Ovary (tissue), 7 donors: ENCODE measurements at regions not wholly inside any gene's neighbourhood (a gene's known extent, or its start where the extent isn't known, plus 50 kb on each side); places are given as distances from the start of the nearest gene placed in this dataset.

Source experiments
- DNase-seq, 5 donors: peaks; one replicate each; pipeline ENCODE4 v3.0.0-alpha.2; 2019 to 2020
- H3K27ac ChIP-seq, 2 donors: fragments of 200-600 bp; one replicate each; pipeline versions ENCODE4 v1.5.1 to v1.8.0; 2019 to 2022
- H3K27me3 ChIP-seq: fragments of 200-600 bp; one replicate; pipeline ENCODE4 v1.8.0; 2022
- H3K36me3 ChIP-seq: fragments of 200-600 bp; sonication (generic); one replicate; pipeline ENCODE4 v1.5.1; 2019
- H3K4me1 ChIP-seq: one replicate; pipeline ENCODE4 v1.8.1; 2013; ENCODE audit warnings: mild to moderate bottlenecking, moderate library complexity; ENCODE audit not compliant: insufficient read depth
- H3K4me3 ChIP-seq: fragments of 200-600 bp; sonication (generic); one replicate; pipeline ENCODE4 v1.5.1; 2017
- H3K9me3 ChIP-seq, 2 donors: fragments of 200-600 bp in 1 of 2; sonication (generic) in 1 of 2; one replicate each; pipeline versions ENCODE4 v1.5.1 to v1.8.1; 2013 to 2019; ENCODE audit warnings: mild to moderate bottlenecking in 1 of 2, moderate library complexity in 1 of 2
- CTCF ChIP-seq, 3 donors: fragments of 450-650 bp in 2 of 3; fragments of 200-600 bp in 1 of 3; IDR thresholded peaks; one replicate each; pipeline versions ENCODE4 v1.5.1 to v1.8.0; 2016 to 2022; ENCODE audit warnings: antibody characterized with exemption in 3 of 3, mild to moderate bottlenecking in 1 of 3
- EP300 ChIP-seq: sonication (generic); formaldehyde crosslinking; IDR thresholded peaks from one replicate; pipeline ENCODE4 v1.6.1; 2017; ENCODE audit warnings: antibody characterized with exemption
- POLR2A ChIP-seq: fragments of 450-650 bp; IDR thresholded peaks from one replicate; pipeline ENCODE4 v1.6.1; 2017; ENCODE audit warnings: antibody characterized with exemption, mild to moderate bottlenecking, moderate library complexity
- WGBS, 3 donors: extraction: QIAGEN DNeasy Blood & Tissue Kit in 1 of 3; methylation state at CpG; one replicate each; pipeline versions ENCODE4 v1.1.5 to v1.1.7; 2013 to 2017; 5-methylcytosine and 5-hydroxymethylcytosine counted together
- intact Hi-C, 4 donors: fragments of 100-400 bp; cut with DNase I; formaldehyde crosslinking; loops; one replicate each; pipeline versions ENCODE4 v1.11.0 to v1.15.1; 2022 to 2023
- donor health status: DM: no; HTN: no; CAD: no; lungs with moderate emphysema.
- donor health status: DM: no; HTN: no; CAD: no.
- donor health status: Bipolar disorder and iron deficiency.
- donor health status: DM: no; HTN: no; CAD: no.
- donor health status: DM: yes; HTN: yes; CAD: no.

DNA sequence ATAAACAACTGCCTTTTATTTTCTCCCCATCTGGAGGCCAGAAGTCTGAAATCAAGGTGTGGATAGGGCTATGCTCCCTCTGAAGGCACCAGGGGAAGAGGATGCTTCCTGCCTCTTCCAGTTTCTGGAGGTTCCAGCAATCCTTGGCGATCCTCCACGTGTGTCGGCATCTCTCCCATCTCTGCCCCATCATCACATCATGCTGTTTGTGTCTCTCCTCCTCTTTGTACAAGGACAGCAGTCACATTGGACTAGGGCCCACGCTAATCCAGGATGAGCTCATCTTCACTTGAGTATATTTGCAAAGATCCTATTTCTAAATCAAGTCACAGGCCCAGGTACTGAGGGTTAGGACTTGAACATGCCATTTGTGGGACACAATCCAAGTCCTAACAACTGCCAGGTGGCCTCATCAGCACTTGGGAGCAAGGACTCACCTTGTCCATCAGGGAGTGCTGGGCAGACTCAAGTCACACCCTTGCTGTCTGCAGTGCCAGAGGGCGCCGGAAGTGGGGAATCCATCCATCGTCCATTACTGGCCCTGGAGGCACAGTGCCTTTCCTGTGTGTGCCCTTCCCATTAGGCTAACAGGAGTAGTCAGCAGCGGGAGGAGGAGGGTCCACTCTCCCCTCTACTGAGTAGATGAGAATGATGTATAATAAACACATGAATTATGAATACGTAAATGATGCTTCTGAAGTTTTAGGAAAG lies 185.4 kb upstream of the AJAP1 start:
- Histone ChIP-seq H3K27me3 (no peaks in the 10 kb centered on the region), H3K9me3 (no peaks in the 10 kb centered on the region), H3K36me3 (no peaks in the 10 kb centered on the region), H3K27ac (no peak overlapping the region), H3K4me3 (no peak overlapping the region), H3K4me1 (no peaks in the 10 kb centered on the region)
- DNase-seq, result no peak
- WGBS, 3 donors, result 80 to 88% (median 81%) methylated on average over 9 of the region's 9 CpGs
- intact Hi-C loops, result no loop called here
- TF ChIP-seq CTCF (IDR thresholded peaks at IDR 0.05), result no peak
- no peak for TF ChIP-seq POLR2A
- TF ChIP-seq EP300, result no peak

DNA sequence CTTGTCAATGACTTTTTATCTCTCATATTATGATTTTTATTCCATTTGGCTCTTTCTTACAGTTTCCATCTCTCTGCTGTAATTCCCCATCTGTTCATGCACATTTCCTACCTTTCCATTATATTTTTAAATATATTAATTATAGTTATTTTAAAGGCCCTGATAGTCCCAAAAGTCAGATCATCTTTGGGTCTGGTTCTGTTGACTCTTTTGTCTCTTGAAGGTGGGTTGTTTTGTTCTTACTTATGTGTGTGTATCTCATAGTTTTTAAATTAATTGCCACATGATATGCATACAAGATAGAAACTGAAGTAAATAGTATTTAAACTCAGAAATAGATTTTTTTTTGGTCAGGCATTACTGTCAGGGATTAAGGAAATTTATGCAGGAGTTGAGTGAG lies 178.0 kb upstream of the AJAP1 start:
- Histone ChIP-seq H3K36me3 (no peaks in the 10 kb centered on the region), H3K9me3 (peaks cover 0 to 11% of the 10 kb centered on the region in 2 donors), H3K4me1 (no peaks in the 10 kb centered on the region), H3K27me3 (no peaks in the 10 kb centered on the region), H3K27ac (no peak overlapping the region), H3K4me3 (no peak overlapping the region)
- no peak for TF ChIP-seq POLR2A
- no peak for TF ChIP-seq EP300
- TF ChIP-seq CTCF (IDR thresholded peaks at IDR 0.05), result no peak
- intact Hi-C loops, result no loop called here
- no peak for DNase-seq

GRCh38 chr1:4481451-4481850 lies 173.0 kb upstream of the AJAP1 start:
- Histone ChIP-seq H3K27me3 (no peaks in the 10 kb centered on the region), H3K36me3 (no peaks in the 10 kb centered on the region), H3K27ac (no peak overlapping the region), H3K4me3 (no peak overlapping the region), H3K4me1 (no peaks in the 10 kb centered on the region), H3K9me3 (peaks cover 0 to 11% of the 10 kb centered on the region in 2 donors)
- 86 to 89% (median 89%) methylated on average over 18 of the region's 18 CpGs for WGBS, 3 donors
- no peak for TF ChIP-seq POLR2A
- TF ChIP-seq EP300, result no peak
- no peak for TF ChIP-seq CTCF (IDR thresholded peaks at IDR 0.05)
- intact Hi-C loops, result no loop called here
- DNase-seq, result no peak

DNA sequence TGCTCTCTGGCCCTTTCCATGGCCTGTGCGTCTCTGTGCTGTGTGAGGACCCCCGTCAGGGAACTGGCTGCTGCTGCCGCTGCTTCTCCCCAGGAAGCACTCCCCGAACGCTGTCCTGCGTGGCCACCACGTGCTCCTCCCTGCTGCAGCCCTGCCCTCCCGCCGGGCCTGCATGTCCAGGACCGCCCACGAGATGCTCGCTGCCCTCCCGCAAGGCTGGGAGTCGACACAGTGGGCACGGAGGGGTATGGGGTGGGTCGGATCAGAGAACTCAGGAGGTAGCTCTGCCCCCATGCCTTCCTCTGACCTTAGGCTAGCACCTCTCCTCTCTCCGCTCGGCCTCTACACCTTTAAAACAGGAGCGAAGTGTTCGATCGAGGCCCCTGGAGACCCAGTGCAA lies 171.9 kb upstream of the AJAP1 start:
- Histone ChIP-seq H3K27ac (no peak overlapping the region), H3K4me3 (no peak overlapping the region), H3K9me3 (peaks cover 0 to 4% of the 10 kb centered on the region in 2 donors), H3K27me3 (no peaks in the 10 kb centered on the region), H3K4me1 (no peaks in the 10 kb centered on the region), H3K36me3 (no peaks in the 10 kb centered on the region)
- TF ChIP-seq EP300 (no peak), POLR2A (no peak), CTCF (IDR thresholded peaks at IDR 0.05) (no peak)
- 81 to 86% (median 82%) methylated on average over 20 to 21 of the region's 21 CpGs for WGBS, 3 donors
- intact Hi-C loops, result no loop called here
- DNase-seq, result no peak
